ENCODE measurements at regions not wholly inside any gene's neighbourhood (a gene's known extent, or its start where the extent isn't known, plus 50 kb on each side); places are given as distances from the start of the nearest gene placed in this dataset.

- no peak for DNase-seq (ENCODE audit: low spot score)
Observed at GRCh38 chr20:22504829-22505377, 79.5 kb downstream of the FOXA2 start.

GRCh38 chr20:22503577-22503976, 80.8 kb downstream of the FOXA2 start:
- DNase-seq (ENCODE audit: low spot score) = no peak

- DNase-seq (ENCODE audit: low spot score) = no peak
Observed at GRCh38 chr20:22502731-22503191, 81.6 kb downstream of the FOXA2 start.

- no peak for DNase-seq (ENCODE audit: low spot score)
Observed at GRCh38 chr20:22501566-22502344, 82.6 kb downstream of the FOXA2 start.

GRCh38 chr20:22501034-22501433, 83.3 kb downstream of the FOXA2 start:
- DNase-seq (ENCODE audit: low spot score) = no peak

GRCh38 chr20:22499515-22500166, 84.7 kb downstream of the FOXA2 start:
- no peak for DNase-seq (ENCODE audit: low spot score)

- DNase-seq (ENCODE audit: low spot score) = no peak
Observed at GRCh38 chr20:22496817-22497216, 87.6 kb downstream of the FOXA2 start.

- DNase-seq (ENCODE audit: low spot score) = no peak
Observed at GRCh38 chr20:22495789-22496188, 88.6 kb downstream of the FOXA2 start.

- DNase-seq (ENCODE audit: low spot score) = no peak
Observed at GRCh38 chr20:22495172-22495571, 89.2 kb downstream of the FOXA2 start.

- no peak for DNase-seq (ENCODE audit: low spot score)
Observed at GRCh38 chr20:22492497-22492896, 91.9 kb downstream of the FOXA2 start.

- no peak for DNase-seq (ENCODE audit: low spot score)
Observed at GRCh38 chr20:22491194-22491505, 93.2 kb downstream of the FOXA2 start.

- DNase-seq (ENCODE audit: low spot score) = no peak
Observed at GRCh38 chr20:22490287-22491193, 93.8 kb downstream of the FOXA2 start.

GRCh38 chr20:22489626-22490286, 94.6 kb downstream of the FOXA2 start:
- no peak for DNase-seq (ENCODE audit: low spot score)

- no peak for DNase-seq (ENCODE audit: low spot score)
Observed at GRCh38 chr20:22480336-22480735, 104.0 kb downstream of the FOXA2 start.

- no peak for DNase-seq (ENCODE audit: low spot score)
Observed at GRCh38 chr20:22475662-22476061, 108.7 kb downstream of the FOXA2 start.

GRCh38 chr20:22474224-22474623, 110.1 kb downstream of the FOXA2 start:
- no peak for DNase-seq (ENCODE audit: low spot score)

- DNase-seq (ENCODE audit: low spot score) = no peak
Observed at GRCh38 chr20:22473293-22473692, 111.1 kb downstream of the FOXA2 start.

GRCh38 chr20:22472447-22473100, 111.8 kb downstream of the FOXA2 start:
- no peak for DNase-seq (ENCODE audit: low spot score)

GRCh38 chr20:22471156-22471836, 113.1 kb downstream of the FOXA2 start:
- no peak for DNase-seq (ENCODE audit: low spot score)

GRCh38 chr20:22470620-22471026, 113.7 kb downstream of the FOXA2 start:
- no peak for DNase-seq (ENCODE audit: low spot score)
